GM18505 (cell line): ENCODE measurements at regions not wholly inside any gene's neighbourhood (a gene's known extent, or its start where the extent isn't known, plus 50 kb on each side); places are given as distances from the start of the nearest gene placed in this dataset.

Experiments
- ATAC-seq: cut with Tn5 transposase; IDR thresholded peaks from one replicate; pipeline ENCODE4 v1.9.1; 2021; ENCODE audit not compliant: unreplicated experiment
- POLR2A ChIP-seq: IDR thresholded peaks from 4 replicates; pipeline ENCODE4 v1.6.1; 2011; ENCODE audit warnings: borderline replicate concordance; ENCODE audit not compliant: insufficient read depth, insufficient read length; ENCODE audit errors: extremely low read depth

- ATAC-seq: no peak
Observed at GRCh38 chr2:4662161-4662779, 958.9 kb downstream of the DCDC2C start.

DNA sequence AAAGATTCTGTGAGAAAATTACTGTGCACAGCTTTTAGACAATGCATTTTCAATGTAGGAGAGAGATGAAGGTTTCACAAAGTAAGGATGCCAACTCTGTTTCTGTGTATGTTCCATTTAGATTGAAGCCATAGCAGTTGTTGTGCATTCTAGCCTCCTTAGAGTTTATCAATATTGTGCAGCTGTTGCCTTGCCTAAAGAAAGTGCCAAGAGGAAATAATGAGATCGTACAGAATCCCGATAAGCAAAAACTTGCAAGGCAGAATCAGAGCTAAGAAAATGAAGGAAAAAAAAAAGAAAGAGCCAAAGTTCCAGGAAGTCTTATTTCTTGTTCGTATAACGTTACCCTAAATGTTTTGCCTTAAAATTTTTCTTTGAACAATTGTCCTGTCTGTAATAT is 965.0 kb downstream of the DCDC2C start:
- no peak for TF ChIP-seq POLR2A
- no peak for ATAC-seq

More at GRCh38 chr2:4662161-4662779, 958.9 kb downstream of the DCDC2C start:
- TF ChIP-seq POLR2A: no peak

DNA sequence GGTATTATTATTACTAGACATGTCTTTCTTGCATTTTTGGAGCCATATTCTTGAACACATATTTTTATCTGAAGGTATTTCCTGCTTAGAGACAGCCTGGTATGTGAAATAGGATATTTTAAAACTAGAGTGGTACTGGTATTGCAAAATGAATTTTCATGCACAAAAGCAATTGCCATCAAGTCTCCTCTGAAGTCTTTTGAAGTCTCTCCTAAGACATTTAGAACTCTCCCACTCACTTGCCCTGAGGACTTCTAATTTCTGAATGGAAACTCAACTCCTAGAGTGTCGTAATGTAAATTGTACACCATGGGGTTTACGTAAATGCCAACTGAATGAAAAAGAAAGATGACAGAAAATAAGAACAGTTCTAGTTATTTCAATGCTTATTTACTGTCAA is 967.0 kb downstream of the DCDC2C start:
- TF ChIP-seq POLR2A: no peak
- no peak for ATAC-seq

DNA sequence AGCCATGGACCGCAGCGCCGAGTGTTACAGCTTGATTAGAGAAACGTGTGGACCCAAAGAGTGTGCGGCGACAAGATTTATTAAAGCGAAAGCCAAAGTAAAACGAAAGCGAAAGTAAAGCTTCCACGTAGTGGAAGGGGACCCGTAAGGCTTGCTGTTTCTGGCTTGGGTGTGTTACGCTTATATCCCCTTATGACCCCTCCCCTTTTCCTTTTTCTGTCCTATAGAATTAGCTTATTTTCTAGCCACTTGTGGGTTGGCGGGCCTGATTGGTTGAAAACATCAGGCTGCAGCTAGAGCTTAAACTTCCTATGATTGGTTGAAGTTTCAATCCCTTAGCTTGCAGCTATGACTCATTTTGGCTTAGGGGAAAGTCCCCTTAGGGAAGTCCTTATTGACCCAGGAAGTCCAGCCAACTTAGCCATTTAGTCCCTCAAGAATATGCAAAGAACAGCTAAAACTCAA is 969.7 kb downstream of the DCDC2C start:
- TF ChIP-seq POLR2A: no peak
- ATAC-seq: no peak

- TF ChIP-seq POLR2A: no peak
- no peak for ATAC-seq
Observed at GRCh38 chr2:4674007-4674406, 970.6 kb downstream of the DCDC2C start.

DNA sequence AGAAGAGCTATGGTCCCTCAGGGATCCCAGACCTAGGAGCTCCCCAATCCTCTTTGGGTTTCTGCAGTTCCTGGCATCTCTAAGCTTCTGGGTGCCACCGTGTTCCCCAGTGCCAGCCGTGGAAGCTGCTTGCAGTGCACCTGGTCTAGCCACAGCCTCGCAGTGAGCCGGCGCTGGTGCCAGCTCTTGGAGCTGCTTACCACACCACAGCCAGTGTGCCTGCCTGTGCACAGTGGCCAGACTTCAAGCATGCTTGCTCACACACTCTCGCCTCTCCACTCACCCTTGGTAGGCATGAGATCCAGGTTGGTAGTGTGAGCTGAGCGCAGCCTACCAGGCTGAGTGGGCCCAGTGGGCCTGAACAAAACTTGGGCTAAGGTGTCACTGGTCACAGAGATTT is 971.9 kb downstream of the DCDC2C start:
- no peak for TF ChIP-seq POLR2A
- no peak for ATAC-seq

DNA sequence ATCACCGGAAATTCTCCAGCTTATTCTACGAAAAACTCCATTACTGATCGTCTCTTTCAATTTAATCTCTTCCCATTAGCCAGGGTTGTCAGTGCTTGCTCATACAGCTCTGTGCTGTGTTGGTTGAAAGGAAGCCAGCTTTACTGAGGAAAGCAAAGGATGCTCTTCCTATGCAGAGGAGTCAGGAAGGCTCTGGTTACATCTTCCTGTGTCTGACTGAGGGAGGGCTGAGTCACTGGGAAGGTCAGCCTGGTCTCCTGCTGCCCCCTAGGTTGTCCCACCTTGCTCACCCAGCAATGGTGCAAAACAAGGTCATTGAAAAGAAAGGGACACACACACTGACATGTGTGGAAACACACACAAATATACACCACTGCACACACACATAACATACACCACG is 975.6 kb downstream of the DCDC2C start:
- no peak for TF ChIP-seq POLR2A
- ATAC-seq: no peak

- no peak for ATAC-seq
- no peak for TF ChIP-seq POLR2A
Observed at GRCh38 chr2:4679391-4679790, 976.0 kb downstream of the DCDC2C start.

DNA sequence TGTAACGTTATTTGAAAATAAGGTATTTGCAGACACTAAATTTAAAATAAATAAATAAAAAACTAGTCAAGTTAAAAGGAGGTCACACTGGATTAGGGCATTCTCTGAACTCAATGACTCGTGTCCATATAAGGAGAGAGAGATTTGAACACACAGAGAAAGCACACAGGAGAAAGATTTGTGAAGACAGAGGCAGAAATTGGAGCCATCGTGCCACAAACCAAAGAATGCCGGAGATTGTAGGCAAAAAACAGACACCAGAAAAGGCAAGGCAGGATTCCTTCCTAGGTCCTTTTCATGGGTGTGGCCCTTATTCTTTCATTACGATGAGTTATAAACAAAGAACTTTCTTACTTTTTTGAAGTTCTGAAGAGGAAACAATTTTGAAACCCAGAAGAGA is 981.5 kb downstream of the DCDC2C start:
- no peak for ATAC-seq
- no peak for TF ChIP-seq POLR2A

DNA sequence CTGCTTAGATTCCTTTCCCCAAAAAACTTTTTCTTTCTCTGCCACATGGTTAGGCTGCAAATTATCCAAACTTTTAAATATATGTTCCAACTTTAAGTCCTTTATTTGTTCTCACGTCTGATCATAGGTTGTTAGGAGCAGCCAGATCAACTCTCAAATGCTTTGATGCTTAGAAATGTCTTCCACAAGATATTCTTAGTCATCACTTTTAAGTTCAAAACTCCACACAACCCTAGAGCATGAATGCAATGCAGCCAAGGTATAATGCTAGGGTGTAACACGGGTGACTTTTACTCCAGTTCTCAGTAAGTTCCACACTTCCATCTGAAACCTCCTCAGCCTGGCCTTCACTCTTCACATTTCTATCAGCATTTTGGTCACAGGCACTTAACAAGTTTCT is 987.5 kb downstream of the DCDC2C start:
- TF ChIP-seq POLR2A: no peak
- ATAC-seq: no peak

DNA sequence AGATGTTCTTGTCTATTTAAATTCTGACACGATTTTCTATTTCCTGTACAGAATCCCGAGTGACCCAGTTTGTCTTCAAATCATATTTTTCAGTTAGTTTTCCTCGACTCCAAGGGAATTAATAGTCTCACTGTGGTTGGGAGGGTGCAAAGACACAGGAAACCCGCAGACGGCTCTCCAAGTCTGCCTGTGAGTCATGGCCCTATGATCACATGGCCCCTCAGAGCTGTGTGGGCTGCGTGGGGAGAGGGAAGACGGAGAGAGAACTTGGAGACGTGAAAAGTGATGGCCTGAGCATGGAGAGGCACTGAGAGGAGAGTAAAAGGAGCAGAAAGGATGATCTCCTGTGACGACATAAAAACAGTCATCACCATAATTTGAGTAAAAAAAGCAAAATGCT is 989.9 kb downstream of the DCDC2C start:
- no peak for TF ChIP-seq POLR2A
- ATAC-seq: no peak

DNA sequence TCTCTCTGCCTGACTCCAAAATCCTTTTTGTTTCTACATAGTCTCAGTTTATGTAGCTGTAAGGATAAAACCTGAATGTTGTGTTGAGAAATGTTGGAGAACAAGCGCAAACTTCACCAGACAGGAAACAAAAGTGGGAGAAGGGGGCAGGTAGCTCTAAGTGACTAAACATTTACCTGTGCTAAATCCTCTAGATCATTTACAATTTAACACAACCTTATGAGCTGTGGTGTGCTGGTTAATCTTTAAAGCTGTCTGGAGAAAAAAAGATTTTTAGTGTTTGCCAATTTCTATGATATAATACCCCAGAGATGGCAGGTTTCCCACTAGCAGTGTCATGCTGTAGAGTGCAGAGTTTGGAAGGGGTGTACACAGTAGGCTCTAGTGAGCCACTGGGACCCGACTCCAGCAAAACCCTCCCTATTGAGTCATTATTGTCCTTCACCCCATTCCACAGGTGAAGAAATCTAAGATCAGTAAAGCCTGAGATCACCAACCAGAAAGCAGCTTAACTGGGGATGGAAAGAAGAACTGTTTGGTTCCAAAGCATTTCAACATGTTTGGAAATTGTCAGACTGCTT is 992.0 kb downstream of the DCDC2C start:
- no peak for TF ChIP-seq POLR2A
- no peak for ATAC-seq

GRCh38 chr2:4715065-4715464 is 977.1 kb upstream of the SOX11 start:
- no peak for ATAC-seq
- no peak for TF ChIP-seq POLR2A

- no peak for TF ChIP-seq POLR2A
Observed at GRCh38 chr2:4718777-4719176, 973.4 kb upstream of the SOX11 start.

More at GRCh38 chr2:4718777-4719176, 973.4 kb upstream of the SOX11 start:
- ATAC-seq: no peak
